CD4-positive, alpha-beta memory T cell (primary cell): ENCODE measurements at regions not wholly inside any gene's neighbourhood (a gene's known extent, or its start where the extent isn't known, plus 50 kb on each side); places are given as distances from the start of the nearest gene placed in this dataset.

Experiments
- CTCF ChIA-PET: fragments of 350-600 bp; sonication (Branson Sonifier 250); formaldehyde crosslinking; loops from one replicate; lab custom pipeline; 2021; ENCODE audit warnings: inconsistent platforms; ENCODE audit not compliant: partially characterized antibody; lab: Charles Lee
- POLR2A ChIA-PET: fragments of 350-600 bp; sonication (Branson Sonifier 250); formaldehyde crosslinking; loops from one replicate; lab custom pipeline; 2021; ENCODE audit not compliant: partially characterized antibody; lab: Charles Lee
- DNase-seq, 5 donors: peaks; one replicate each; pipeline versions ENCODE4 v3.0.0 to v3.0.0-alpha.2; 2020 to 2022; ENCODE audit warnings: mixed read lengths in 1 of 5
- H3K27ac ChIP-seq: one replicate; pipeline ENCODE4 v1.7.0; 2013; ENCODE audit warnings: low read depth, low read length
- H3K27me3 ChIP-seq: 2 replicates; pipeline ENCODE4 v1.7.0; 2013; ENCODE audit warnings: mild to moderate bottlenecking, low read length, moderate library complexity; ENCODE audit not compliant: insufficient read depth
- H3K36me3 ChIP-seq: 2 replicates; pipeline ENCODE4 v1.7.0; 2013; ENCODE audit warnings: mild to moderate bottlenecking, low read length, moderate library complexity; ENCODE audit not compliant: insufficient read depth
- H3K4me1 ChIP-seq: 2 replicates; pipeline ENCODE4 v1.7.0; 2013; ENCODE audit warnings: mild to moderate bottlenecking, low read length, moderate library complexity; ENCODE audit not compliant: insufficient read depth
- H3K4me3 ChIP-seq, 2 donors: one replicate each; pipeline ENCODE4 v1.7.0; 2013; ENCODE audit warnings: low read length in 2 of 2, mild to moderate bottlenecking in 1 of 2
- H3K9me3 ChIP-seq, 2 donors: one replicate each; pipeline ENCODE4 v1.7.0; 2013; ENCODE audit warnings: low read length in 2 of 2, control low read depth in 1 of 2; ENCODE audit not compliant: control insufficient read depth in 1 of 2
- H3K27ac Mint-ChIP-seq, 7 donors: one replicate each; pipeline ENCODE4 v1.8.0; 2020 to 2021; ENCODE audit warnings: mixed read lengths in 7 of 7, mild to moderate bottlenecking in 6 of 7, inconsistent platforms in 3 of 7, moderate library complexity in 3 of 7
- H3K27me3 Mint-ChIP-seq, 2 donors: one replicate each; pipeline ENCODE4 v1.8.0; 2020 to 2021; ENCODE audit warnings: mixed read lengths in 2 of 2
- H3K36me3 Mint-ChIP-seq, 2 donors: one replicate each; pipeline ENCODE4 v1.8.0; 2020 to 2021; ENCODE audit warnings: mixed read lengths in 2 of 2, inconsistent platforms in 1 of 2, mild to moderate bottlenecking in 1 of 2
- H3K4me1 Mint-ChIP-seq, 4 donors: one replicate each; pipeline ENCODE4 v1.8.0; 2020 to 2021; ENCODE audit warnings: mixed read lengths in 4 of 4, mild to moderate bottlenecking in 1 of 4
- H3K4me3 Mint-ChIP-seq, 8 donors: one replicate each; pipeline ENCODE4 v1.8.0; 2020 to 2021; ENCODE audit warnings: mixed read lengths in 8 of 8, mild to moderate bottlenecking in 7 of 8, moderate library complexity in 6 of 8, inconsistent platforms in 3 of 8
- H3K9me3 Mint-ChIP-seq, 8 donors: one replicate each; pipeline ENCODE4 v1.8.0; 2020 to 2021; ENCODE audit warnings: mixed read lengths in 8 of 8, mild to moderate bottlenecking in 5 of 8, inconsistent platforms in 3 of 8, moderate library complexity in 1 of 8
- intact Hi-C: fragments of 100-400 bp; cut with micrococcal nuclease; formaldehyde crosslinking; loops from one replicate; pipeline ENCODE4 v1.15.1; 2023

GRCh38 chrX:5458300-5458842, 770.3 kb downstream of the NLGN4X start:
- Histone ChIP-seq H3K36me3 (no peaks in the 10 kb centered on the region), H3K27me3 (no peaks in the 10 kb centered on the region), H3K27ac (no peak overlapping the region), H3K4me1 (no peaks in the 10 kb centered on the region), H3K9me3 (no peaks in the 10 kb centered on the region), H3K4me3 (no peak overlapping the region)
- intact Hi-C loops, result no loop called here
- no peak overlapping the region for H3K27ac Mint-ChIP-seq
- no peak overlapping the region for H3K4me3 Mint-ChIP-seq
- peaks cover 0 to 41% (median 6%) of the 10 kb centered on the region in 8 donors for H3K9me3 Mint-ChIP-seq
- ChIA-PET POLR2A (no interaction called here), CTCF (no interaction called here)
- H3K36me3 Mint-ChIP-seq, result no peaks in the 10 kb centered on the region
- DNase-seq, result no peak
- no peaks in the 10 kb centered on the region for H3K27me3 Mint-ChIP-seq
- H3K4me1 Mint-ChIP-seq, result no peaks in the 10 kb centered on the region

- Mint-ChIP-seq H3K4me3 (no peak overlapping the region), H3K27me3 (no peaks in the 10 kb centered on the region), H3K4me1 (no peaks in the 10 kb centered on the region), H3K36me3 (no peaks in the 10 kb centered on the region), H3K27ac (no peak overlapping the region), H3K9me3 (peaks cover 0 to 6% (median 4%) of the 10 kb centered on the region in 8 donors)
- Histone ChIP-seq H3K27ac (no peak overlapping the region), H3K4me3 (no peak overlapping the region), H3K36me3 (no peaks in the 10 kb centered on the region), H3K9me3 (no peaks in the 10 kb centered on the region), H3K27me3 (no peaks in the 10 kb centered on the region), H3K4me1 (no peaks in the 10 kb centered on the region)
- POLR2A ChIA-PET, result no interaction called here
- DNase-seq, result no peak
- intact Hi-C loops, result no loop called here
- CTCF ChIA-PET, result no interaction called here
These were observed 779.3 kb downstream of the NLGN4X start for GRCh38 chrX:5449323-5449722.

GRCh38 chrX:5431823-5432222, 796.8 kb downstream of the NLGN4X start:
- Histone ChIP-seq H3K4me1 (no peaks in the 10 kb centered on the region), H3K9me3 (no peaks in the 10 kb centered on the region), H3K4me3 (no peak overlapping the region), H3K36me3 (no peaks in the 10 kb centered on the region), H3K27me3 (no peaks in the 10 kb centered on the region), H3K27ac (no peak overlapping the region)
- Mint-ChIP-seq H3K4me1 (no peaks in the 10 kb centered on the region), H3K27me3 (no peaks in the 10 kb centered on the region), H3K4me3 (no peak overlapping the region), H3K9me3 (peaks cover 0 to 20% (median 5%) of the 10 kb centered on the region in 8 donors), H3K36me3 (no peaks in the 10 kb centered on the region), H3K27ac (no peak overlapping the region)
- POLR2A ChIA-PET, result no interaction called here
- CTCF ChIA-PET, result no interaction called here
- intact Hi-C loops, result no loop called here
- DNase-seq, result no peak

- H3K27ac Mint-ChIP-seq, result no peak overlapping the region
- no peaks in the 10 kb centered on the region for H3K27me3 ChIP-seq
These were observed 803.5 kb downstream of the NLGN4X start for GRCh38 chrX:5425119-5425518.

GRCh38 chrX:5417381-5417780, 811.3 kb downstream of the NLGN4X start:
- H3K27ac ChIP-seq, result no peak overlapping the region
- H3K4me1 ChIP-seq, result no peaks in the 10 kb centered on the region
- Mint-ChIP-seq H3K36me3 (no peaks in the 10 kb centered on the region), H3K27me3 (no peaks in the 10 kb centered on the region), H3K4me3 (no peak overlapping the region), H3K4me1 (peaks cover 0 to 3% (median 0%) of the 10 kb centered on the region in 4 donors), H3K9me3 (peaks cover 0 to 13% (median 5%) of the 10 kb centered on the region in 8 donors), H3K27ac (no peak overlapping the region)
- H3K4me3 ChIP-seq, result no peak overlapping the region
- DNase-seq, result no peak
- POLR2A ChIA-PET, result no interaction called here
- H3K36me3 ChIP-seq, result no peaks in the 10 kb centered on the region
- CTCF ChIA-PET, result no interaction called here
- no peaks in the 10 kb centered on the region for H3K9me3 ChIP-seq
- H3K27me3 ChIP-seq, result no peaks in the 10 kb centered on the region
- intact Hi-C loops, result no loop called here

More at GRCh38 chrX:5425119-5425518, 803.5 kb downstream of the NLGN4X start:
- peaks cover 0 to 3% (median 0%) of the 10 kb centered on the region in 4 donors for H3K4me1 Mint-ChIP-seq
- Histone ChIP-seq H3K4me3 (no peak overlapping the region), H3K9me3 (no peaks in the 10 kb centered on the region), H3K36me3 (no peaks in the 10 kb centered on the region), H3K27ac (no peak overlapping the region), H3K4me1 (no peaks in the 10 kb centered on the region)
- intact Hi-C loops, result no loop called here
- H3K36me3 Mint-ChIP-seq, result no peaks in the 10 kb centered on the region
- peaks cover 4 to 28% (median 13%) of the 10 kb centered on the region in 8 donors for H3K9me3 Mint-ChIP-seq
- ChIA-PET POLR2A (no interaction called here), CTCF (no interaction called here)
- no peak overlapping the region for H3K4me3 Mint-ChIP-seq
- DNase-seq, result no peak
- no peaks in the 10 kb centered on the region for H3K27me3 Mint-ChIP-seq

GRCh38 chrX:5415738-5416137, 812.9 kb downstream of the NLGN4X start:
- Mint-ChIP-seq H3K4me1 (no peaks in the 10 kb centered on the region), H3K9me3 (peaks cover 0 to 16% (median 4%) of the 10 kb centered on the region in 8 donors), H3K27me3 (no peaks in the 10 kb centered on the region), H3K27ac (no peak overlapping the region), H3K4me3 (no peak overlapping the region), H3K36me3 (no peaks in the 10 kb centered on the region)
- ChIA-PET POLR2A (no interaction called here), CTCF (no interaction called here)
- no peak for DNase-seq
- Histone ChIP-seq H3K36me3 (no peaks in the 10 kb centered on the region), H3K4me1 (no peaks in the 10 kb centered on the region), H3K27ac (no peak overlapping the region), H3K27me3 (no peaks in the 10 kb centered on the region), H3K4me3 (no peak overlapping the region), H3K9me3 (no peaks in the 10 kb centered on the region)
- intact Hi-C loops, result no loop called here

GRCh38 chrX:5409106-5409505, 819.6 kb downstream of the NLGN4X start:
- intact Hi-C loops, result no loop called here
- no peak overlapping the region for H3K27ac ChIP-seq
- Mint-ChIP-seq H3K36me3 (no peaks in the 10 kb centered on the region), H3K27me3 (no peaks in the 10 kb centered on the region), H3K4me1 (no peaks in the 10 kb centered on the region), H3K27ac (no peak overlapping the region), H3K9me3 (peaks cover 0 to 20% (median 3%) of the 10 kb centered on the region in 8 donors), H3K4me3 (no peak overlapping the region)
- H3K36me3 ChIP-seq, result no peaks in the 10 kb centered on the region
- H3K4me3 ChIP-seq, result no peak overlapping the region
- CTCF ChIA-PET, result no interaction called here
- H3K4me1 ChIP-seq, result no peaks in the 10 kb centered on the region
- POLR2A ChIA-PET, result no interaction called here
- no peaks in the 10 kb centered on the region for H3K9me3 ChIP-seq
- no peak for DNase-seq
- H3K27me3 ChIP-seq, result no peaks in the 10 kb centered on the region

- no peak overlapping the region for H3K4me3 Mint-ChIP-seq
- H3K4me1 Mint-ChIP-seq, result no peaks in the 10 kb centered on the region
- no peak for DNase-seq
These were observed 826.2 kb downstream of the NLGN4X start for GRCh38 chrX:5402461-5402860.

More at GRCh38 chrX:5402461-5402860, 826.2 kb downstream of the NLGN4X start:
- no peak overlapping the region for H3K4me3 ChIP-seq
- no peak overlapping the region for H3K27ac Mint-ChIP-seq
- no peaks in the 10 kb centered on the region for H3K27me3 Mint-ChIP-seq
- no peak overlapping the region for H3K27ac ChIP-seq
- H3K4me1 ChIP-seq, result no peaks in the 10 kb centered on the region
- H3K27me3 ChIP-seq, result no peaks in the 10 kb centered on the region
- no peaks in the 10 kb centered on the region for H3K36me3 Mint-ChIP-seq
- POLR2A ChIA-PET, result no interaction called here
- H3K9me3 Mint-ChIP-seq, result peaks cover 0 to 12% (median 2%) of the 10 kb centered on the region in 8 donors
- intact Hi-C loops, result no loop called here
- CTCF ChIA-PET, result no interaction called here
- no peaks in the 10 kb centered on the region for H3K9me3 ChIP-seq
- H3K36me3 ChIP-seq, result no peaks in the 10 kb centered on the region
